Activated T-cell treated with anti-CD3 and anti-CD28 coated beads, Interleukin-2, amount 50 U/mL, for 72 hours (primary cell): ENCODE measurements at regions not wholly inside any gene's neighbourhood (a gene's known extent, or its start where the extent isn't known, plus 50 kb on each side); places are given as distances from the start of the nearest gene placed in this dataset.

Experiments
- ATAC-seq, 2 donors: fragments of 150-1000 bp; cut with Tn5 transposase; replicated peaks in 1 of 2; 2 replicates each; pipeline ENCODE4 v1.10.0; 2021; ENCODE audit warnings: moderate library complexity in 2 of 2, mild to moderate bottlenecking in 1 of 2
- DNase-seq, 2 donors: peaks; one replicate each; pipeline ENCODE4 v3.0.0; 2021 to 2022; ENCODE audit warnings: mixed read lengths in 1 of 2
- H3K27ac Mint-ChIP-seq: one replicate; pipeline ENCODE4 v1.8.0; 2022; ENCODE audit warnings: mild to moderate bottlenecking, moderate library complexity, mixed read lengths
- H3K27me3 Mint-ChIP-seq: one replicate; pipeline ENCODE4 v1.8.0; 2022; ENCODE audit warnings: low read depth, mixed read lengths
- H3K36me3 Mint-ChIP-seq, 2 donors: one replicate each; pipeline ENCODE4 v1.8.0; 2022; ENCODE audit warnings: mixed read lengths in 2 of 2, mild to moderate bottlenecking in 1 of 2; ENCODE audit not compliant: insufficient read depth in 2 of 2
- H3K4me1 Mint-ChIP-seq: one replicate; pipeline ENCODE4 v1.8.0; 2022; ENCODE audit warnings: low read depth, mixed read lengths
- H3K4me3 Mint-ChIP-seq, 2 donors: one replicate each; pipeline ENCODE4 v1.8.0; 2022; ENCODE audit warnings: mild to moderate bottlenecking in 2 of 2, mixed read lengths in 2 of 2, moderate library complexity in 2 of 2
- H3K9me3 Mint-ChIP-seq, 2 donors: one replicate each; pipeline ENCODE4 v1.8.0; 2022; ENCODE audit warnings: mixed read lengths in 2 of 2

DNA sequence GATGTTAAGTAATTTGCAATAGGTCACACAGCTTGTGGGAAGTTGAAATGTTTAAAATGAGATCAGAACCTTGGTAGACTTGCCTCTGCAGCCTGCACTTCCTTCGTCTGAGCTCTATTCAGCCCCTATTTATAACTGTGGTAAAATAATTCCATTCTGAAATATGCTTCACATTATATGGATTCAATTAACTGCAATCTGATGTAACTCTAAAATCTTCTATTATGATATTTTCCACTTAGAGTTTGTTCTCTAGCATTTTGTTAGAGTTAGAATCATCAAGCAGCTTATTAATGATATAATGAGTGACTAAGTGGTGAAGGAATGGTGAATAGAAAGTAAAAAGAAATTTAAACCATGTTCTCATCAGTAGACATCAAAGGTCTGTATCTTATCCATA is 139.6 kb upstream of the ARHGAP28 start:
- DNase-seq (no peak), ATAC-seq (no peak)
- Mint-ChIP-seq H3K4me1 (no peaks in the 10 kb centered on the region), H3K27me3 (no peaks in the 10 kb centered on the region), H3K4me3 (no peak overlapping the region), H3K36me3 (no peaks in the 10 kb centered on the region), H3K9me3 (peaks cover 6 to 12% of the 10 kb centered on the region in 2 donors), H3K27ac (no peak overlapping the region)

GRCh38 chr18:6590326-6590725 is 139.2 kb upstream of the ARHGAP28 start:
- H3K36me3 Mint-ChIP-seq: no peaks in the 10 kb centered on the region
- peaks cover 6 to 12% of the 10 kb centered on the region in 2 donors for H3K9me3 Mint-ChIP-seq
- DNase-seq: no peak
- no peaks in the 10 kb centered on the region for H3K4me1 Mint-ChIP-seq
- no peak for ATAC-seq
- H3K4me3 Mint-ChIP-seq: no peak overlapping the region
- no peaks in the 10 kb centered on the region for H3K27me3 Mint-ChIP-seq
- no peak overlapping the region for H3K27ac Mint-ChIP-seq

DNA sequence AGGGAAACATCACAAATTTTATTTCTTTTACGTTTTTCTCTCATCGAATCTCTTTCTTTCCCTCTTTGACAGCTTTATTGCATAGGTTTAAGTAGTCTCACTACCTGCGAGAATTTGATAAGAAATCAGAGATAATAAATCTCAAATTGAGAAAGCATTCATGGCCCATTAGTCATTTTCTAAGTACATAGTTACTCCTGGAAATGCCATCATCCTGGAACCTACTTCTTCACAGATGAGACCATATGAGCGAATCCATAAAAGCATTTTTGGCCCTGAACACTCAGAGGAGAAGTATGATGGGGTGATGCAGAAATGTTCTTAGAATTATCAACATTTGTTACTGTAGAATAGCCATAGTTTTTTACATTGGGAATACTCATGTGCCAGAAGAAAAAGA is 138.0 kb upstream of the ARHGAP28 start:
- no peak overlapping the region for H3K27ac Mint-ChIP-seq
- H3K4me1 Mint-ChIP-seq: no peaks in the 10 kb centered on the region
- H3K9me3 Mint-ChIP-seq: peaks cover 3 to 10% of the 10 kb centered on the region in 2 donors
- H3K4me3 Mint-ChIP-seq: no peak overlapping the region
- no peaks in the 10 kb centered on the region for H3K27me3 Mint-ChIP-seq
- H3K36me3 Mint-ChIP-seq: no peaks in the 10 kb centered on the region
- ATAC-seq: no peak
- DNase-seq: no peak

DNA sequence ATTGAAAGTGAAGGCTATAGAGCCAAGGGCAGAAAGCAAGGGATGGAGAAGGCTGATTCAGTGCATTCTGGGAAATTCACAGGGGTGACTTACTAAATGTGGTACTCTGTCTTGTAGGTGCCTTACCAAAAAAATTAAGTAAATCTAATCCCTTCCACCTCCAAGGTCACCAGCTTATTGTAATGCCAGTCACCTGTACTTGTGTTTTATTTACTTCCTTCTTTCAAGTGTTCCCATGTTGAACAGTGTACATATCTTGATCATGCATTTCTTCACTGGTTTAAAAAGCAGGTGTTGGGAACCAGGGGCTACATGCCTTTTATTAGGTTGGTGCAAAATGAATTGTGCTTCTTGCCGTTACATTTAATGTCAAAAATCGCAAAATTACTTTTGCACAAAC is 137.0 kb upstream of the ARHGAP28 start:
- Mint-ChIP-seq H3K9me3 (peaks cover 3 to 9% of the 10 kb centered on the region in 2 donors), H3K27ac (no peak overlapping the region), H3K4me3 (no peak overlapping the region), H3K36me3 (no peaks in the 10 kb centered on the region), H3K4me1 (no peaks in the 10 kb centered on the region), H3K27me3 (no peaks in the 10 kb centered on the region)
- ATAC-seq (no peak), DNase-seq (no peak)

DNA sequence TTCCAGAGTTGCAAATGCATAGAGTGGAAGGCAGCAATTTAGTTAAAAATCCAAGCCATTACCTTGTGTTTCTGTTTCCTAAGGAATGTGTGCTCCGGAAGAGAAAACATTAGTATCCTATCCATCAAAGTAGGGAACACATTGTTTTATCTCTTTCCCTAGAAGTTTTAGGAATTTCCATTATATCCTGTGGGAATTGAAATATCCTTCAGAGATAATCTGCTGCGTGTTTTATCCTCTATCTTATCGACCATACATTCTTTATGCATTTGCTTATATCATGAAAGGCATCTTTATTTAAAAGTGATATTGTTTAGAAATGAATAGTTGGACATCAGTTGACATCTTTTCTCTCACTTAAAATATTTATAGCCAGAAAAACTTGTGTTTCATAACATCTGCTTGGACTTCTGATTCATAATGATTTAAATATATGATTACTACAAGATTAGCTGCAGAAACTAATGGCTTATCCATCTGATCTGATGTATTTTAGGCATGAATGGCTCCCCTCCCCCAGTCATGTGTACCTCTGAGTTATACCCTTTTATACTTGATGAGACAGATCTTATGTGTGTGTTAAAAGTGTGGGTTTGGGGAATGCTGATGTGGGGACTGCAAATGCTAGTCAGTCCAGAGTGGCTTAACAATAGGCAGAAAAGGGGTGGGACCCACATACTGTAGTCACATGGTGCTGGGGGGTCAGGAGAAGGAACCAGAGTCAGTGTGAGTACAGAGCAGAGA is 136.2 kb upstream of the ARHGAP28 start:
- no peaks in the 10 kb centered on the region for H3K36me3 Mint-ChIP-seq
- DNase-seq: no peak

GRCh38 chr18:6595666-6596065 is 133.8 kb upstream of the ARHGAP28 start:
- H3K27ac Mint-ChIP-seq: no peak overlapping the region
- DNase-seq: no peak
- no peaks in the 10 kb centered on the region for H3K27me3 Mint-ChIP-seq
- no peak overlapping the region for H3K4me3 Mint-ChIP-seq
- H3K4me1 Mint-ChIP-seq: no peaks in the 10 kb centered on the region
- H3K9me3 Mint-ChIP-seq: peaks cover 3 to 4% of the 10 kb centered on the region in 2 donors
- no peak for ATAC-seq
- no peaks in the 10 kb centered on the region for H3K36me3 Mint-ChIP-seq

More for the DNA sequence above, 136.2 kb upstream of the ARHGAP28 start:
- no peak for ATAC-seq
- no peaks in the 10 kb centered on the region for H3K4me1 Mint-ChIP-seq
- H3K9me3 Mint-ChIP-seq: peaks cover 3 to 4% of the 10 kb centered on the region in 2 donors
- H3K4me3 Mint-ChIP-seq: no peak overlapping the region
- no peak overlapping the region for H3K27ac Mint-ChIP-seq
- no peaks in the 10 kb centered on the region for H3K27me3 Mint-ChIP-seq

DNA sequence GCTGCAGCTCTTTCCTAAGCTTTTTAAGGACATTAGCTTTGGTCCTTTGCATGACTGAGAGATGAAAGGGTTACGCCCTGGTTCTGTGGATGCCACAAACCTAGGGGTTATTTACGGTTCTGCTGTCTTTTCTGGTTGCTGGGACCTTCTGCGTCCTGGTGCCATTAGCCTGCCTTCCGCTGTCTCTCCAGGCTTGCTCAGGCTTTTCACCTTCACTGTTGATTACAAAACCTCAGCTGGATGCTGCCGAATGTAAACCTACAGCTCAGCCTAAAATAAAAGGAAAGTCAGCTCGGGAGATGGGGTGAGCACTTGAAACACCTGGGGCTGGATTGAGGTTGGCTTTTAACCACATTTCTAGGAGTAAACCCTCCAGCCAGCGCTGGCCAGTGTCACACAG is 130.9 kb upstream of the ARHGAP28 start:
- H3K4me1 Mint-ChIP-seq: no peaks in the 10 kb centered on the region
- H3K36me3 Mint-ChIP-seq: no peaks in the 10 kb centered on the region
- H3K4me3 Mint-ChIP-seq: no peak overlapping the region
- no peak for ATAC-seq
- DNase-seq: no peak
- H3K27me3 Mint-ChIP-seq: no peaks in the 10 kb centered on the region
- peaks cover 2 to 4% of the 10 kb centered on the region in 2 donors for H3K9me3 Mint-ChIP-seq
- H3K27ac Mint-ChIP-seq: no peak overlapping the region

- H3K4me3 Mint-ChIP-seq: no peak overlapping the region
- no peaks in the 10 kb centered on the region for H3K9me3 Mint-ChIP-seq
- H3K36me3 Mint-ChIP-seq: no peaks in the 10 kb centered on the region
- no peaks in the 10 kb centered on the region for H3K4me1 Mint-ChIP-seq
- ATAC-seq (no peak), DNase-seq (no peak)
- H3K27me3 Mint-ChIP-seq: no peaks in the 10 kb centered on the region
- no peak overlapping the region for H3K27ac Mint-ChIP-seq
Observed at GRCh38 chr18:6600667-6601167, 128.8 kb upstream of the ARHGAP28 start.

DNA sequence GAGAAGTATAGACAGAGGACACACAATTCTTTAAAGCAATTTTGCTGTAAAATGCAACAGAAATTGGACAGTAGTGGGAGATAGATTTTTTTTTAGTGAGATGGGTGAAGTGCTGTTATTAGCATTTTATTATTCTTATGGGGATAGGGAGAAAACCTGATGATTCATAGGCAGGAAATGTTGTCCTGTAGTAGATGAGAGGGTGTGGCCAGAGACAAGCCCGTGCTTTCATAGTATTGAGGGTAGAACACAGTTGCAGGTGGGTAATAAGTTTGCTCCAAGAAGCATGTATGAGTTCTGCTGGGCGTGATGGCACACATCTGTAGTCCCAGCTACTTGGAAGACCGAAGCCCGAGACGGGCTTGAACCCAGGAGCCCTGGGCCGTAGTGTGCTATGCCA is 128.3 kb upstream of the ARHGAP28 start:
- no peaks in the 10 kb centered on the region for H3K36me3 Mint-ChIP-seq
- ATAC-seq (no peak), DNase-seq (no peak)
- no peaks in the 10 kb centered on the region for H3K4me1 Mint-ChIP-seq
- no peaks in the 10 kb centered on the region for H3K27me3 Mint-ChIP-seq
- H3K27ac Mint-ChIP-seq: no peak overlapping the region
- H3K4me3 Mint-ChIP-seq: no peak overlapping the region
- no peaks in the 10 kb centered on the region for H3K9me3 Mint-ChIP-seq

DNA sequence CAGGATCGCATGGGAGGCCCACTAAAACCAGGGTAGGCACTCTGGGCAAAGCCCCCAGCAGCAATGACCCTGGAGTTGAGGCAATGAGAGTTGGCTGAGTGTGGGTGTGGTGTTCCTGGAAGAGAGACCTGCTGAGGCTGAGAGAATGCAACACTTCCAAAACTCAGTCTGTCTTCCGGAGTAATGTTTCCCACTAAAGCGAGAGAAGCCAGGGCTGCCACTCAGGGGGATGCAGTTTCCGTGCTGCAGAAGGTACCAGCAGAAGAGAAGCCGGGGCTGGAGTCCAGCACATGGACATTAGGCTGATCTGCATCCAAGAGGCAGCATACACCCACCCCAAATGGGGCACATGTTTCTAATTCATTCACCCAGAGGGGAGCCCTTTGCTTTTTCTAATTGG is 127.2 kb upstream of the ARHGAP28 start:
- ATAC-seq: no peak
- Mint-ChIP-seq H3K4me1 (no peaks in the 10 kb centered on the region), H3K9me3 (no peaks in the 10 kb centered on the region), H3K27ac (no peak overlapping the region), H3K27me3 (no peaks in the 10 kb centered on the region), H3K4me3 (no peak overlapping the region), H3K36me3 (no peaks in the 10 kb centered on the region)
- DNase-seq: no peak

- no peak for ATAC-seq
- Mint-ChIP-seq H3K36me3 (no peaks in the 10 kb centered on the region), H3K27me3 (no peaks in the 10 kb centered on the region), H3K27ac (no peak overlapping the region), H3K4me1 (no peaks in the 10 kb centered on the region), H3K4me3 (no peak overlapping the region), H3K9me3 (peaks cover 0 to 2% of the 10 kb centered on the region in 2 donors)
- no peak for DNase-seq
Observed at GRCh38 chr18:6604573-6604941, 125.0 kb upstream of the ARHGAP28 start.

GRCh38 chr18:6605115-6605869 is 124.2 kb upstream of the ARHGAP28 start:
- Mint-ChIP-seq H3K27ac (no peak overlapping the region), H3K27me3 (no peaks in the 10 kb centered on the region), H3K4me3 (no peak overlapping the region), H3K9me3 (peaks cover 2% of the 10 kb centered on the region in 2 donors), H3K4me1 (no peaks in the 10 kb centered on the region), H3K36me3 (no peaks in the 10 kb centered on the region)
- no peak for ATAC-seq
- DNase-seq: no peak

- Mint-ChIP-seq H3K4me3 (no peak overlapping the region), H3K36me3 (peaks cover 0 to 1% of the 10 kb centered on the region in 2 donors), H3K27ac (no peak overlapping the region), H3K4me1 (no peaks in the 10 kb centered on the region), H3K9me3 (peaks cover 2% of the 10 kb centered on the region in 2 donors), H3K27me3 (no peaks in the 10 kb centered on the region)
- DNase-seq (no peak), ATAC-seq (no peak)
Observed at GRCh38 chr18:6606411-6607085, 123.0 kb upstream of the ARHGAP28 start.
